Smooth muscle cell (in vitro differentiated cells): ENCODE measurements at regions not wholly inside any gene's neighbourhood (a gene's known extent, or its start where the extent isn't known, plus 50 kb on each side); places are given as distances from the start of the nearest gene placed in this dataset.

Source experiments
- DNase-seq: peaks from one replicate; lab custom pipeline; 2025; ENCODE audit not compliant: unreplicated experiment; lab: John Stamatoyannopoulos, UW
- H2AFZ ChIP-seq: fragments of 200-600 bp; sonication (generic); 2 replicates; pipeline ENCODE4 v1.6.0; 2016; ENCODE audit warnings: antibody characterized with exemption, low read depth, mild to moderate bottlenecking
- H3F3A ChIP-seq: fragments of 200-600 bp; sonication (generic); 2 replicates; pipeline ENCODE4 v1.6.0; 2017; ENCODE audit warnings: antibody characterized with exemption, low read depth
- H3K27ac ChIP-seq: fragments of 200-600 bp; sonication (generic); 2 replicates; pipeline ENCODE4 v1.5.1; 2016; ENCODE audit warnings: low read depth, mild to moderate bottlenecking
- H3K27me3 ChIP-seq: fragments of 200-600 bp; sonication (generic); 2 replicates; pipeline ENCODE4 v1.6.1; 2016; ENCODE audit warnings: low read depth, mild to moderate bottlenecking
- H3K36me3 ChIP-seq: fragments of 200-600 bp; sonication (generic); 2 replicates; pipeline ENCODE4 v1.5.1; 2016; ENCODE audit warnings: low read depth
- H3K4me1 ChIP-seq: fragments of 200-600 bp; sonication (generic); 2 replicates; pipeline ENCODE4 v1.5.1; 2016; ENCODE audit warnings: low read depth
- H3K4me2 ChIP-seq: fragments of 200-600 bp; sonication (generic); 2 replicates; pipeline ENCODE4 v1.6.0; 2016; ENCODE audit warnings: mild to moderate bottlenecking
- H3K4me3 ChIP-seq: fragments of 200-600 bp; sonication (generic); 2 replicates; pipeline ENCODE4 v1.5.1; 2016; ENCODE audit warnings: mild to moderate bottlenecking
- H3K79me2 ChIP-seq: fragments of 200-600 bp; sonication (generic); 2 replicates; pipeline ENCODE4 v1.6.0; 2016; ENCODE audit warnings: low read depth, mild to moderate bottlenecking
- H3K9ac ChIP-seq: fragments of 200-600 bp; sonication (generic); 2 replicates; pipeline ENCODE4 v1.6.0; 2016; ENCODE audit warnings: low read depth
- H3K9me3 ChIP-seq: fragments of 200-600 bp; sonication (generic); replicated peaks from 2 replicates; pipeline ENCODE4 v1.5.1; 2016; ENCODE audit warnings: low read depth
- H4K20me1 ChIP-seq: fragments of 200-600 bp; sonication (generic); 2 replicates; pipeline ENCODE4 v1.6.0; 2016; ENCODE audit warnings: low read depth
- CTCF ChIP-seq: fragments of 200-600 bp; sonication (generic); IDR thresholded peaks from 2 replicates; pipeline ENCODE4 v1.5.1; 2017; ENCODE audit warnings: borderline replicate concordance, mild to moderate bottlenecking, antibody characterized with exemption; ENCODE audit not compliant: insufficient read depth, poor library complexity, severe bottlenecking
- WGBS: methylation state at CpG from one replicate; pipeline ENCODE4 v1.1.7; 2016; ENCODE audit warnings: low lambda C conversion rate; 5-methylcytosine and 5-hydroxymethylcytosine counted together

- H3K79me2 ChIP-seq: no peaks in the 10 kb centered on the region
- H3K9ac ChIP-seq: no peak overlapping the region
- TF ChIP-seq CTCF: no peak
- no peak overlapping the region for H2AFZ ChIP-seq
- no peak overlapping the region for H3K4me2 ChIP-seq
- no peaks in the 10 kb centered on the region for H4K20me1 ChIP-seq
- no peaks in the 10 kb centered on the region for H3K36me3 ChIP-seq
- no peaks in the 10 kb centered on the region for H3K9me3 ChIP-seq
- H3K4me1 ChIP-seq: no peaks in the 10 kb centered on the region
- no peak for DNase-seq
- no peaks in the 10 kb centered on the region for H3K27me3 ChIP-seq
- H3K4me3 ChIP-seq: no peak overlapping the region
- H3K27ac ChIP-seq: no peak overlapping the region
- H3F3A ChIP-seq: no peaks in the 10 kb centered on the region
- WGBS: 76% methylated on average over 7 of the region's 7 CpGs
Observed at GRCh38 chr11:46202149-46202548, 75.3 kb upstream of the CREB3L1 start.

- H4K20me1 ChIP-seq: no peaks in the 10 kb centered on the region
- no peaks in the 10 kb centered on the region for H3K9me3 ChIP-seq
- no peaks in the 10 kb centered on the region for H3K4me1 ChIP-seq
- TF ChIP-seq CTCF: no peak
- peaks cover 7% of the 10 kb centered on the region for H3K27me3 ChIP-seq
- no peak for DNase-seq
- H3K27ac ChIP-seq: no peak overlapping the region
- no peak overlapping the region for H3K4me3 ChIP-seq
- 80% methylated on average over 10 of the region's 10 CpGs for WGBS
- H3K4me2 ChIP-seq: no peak overlapping the region
- H3K36me3 ChIP-seq: no peaks in the 10 kb centered on the region
- no peak overlapping the region for H2AFZ ChIP-seq
- no peak overlapping the region for H3K9ac ChIP-seq
- H3F3A ChIP-seq: no peaks in the 10 kb centered on the region
- H3K79me2 ChIP-seq: no peaks in the 10 kb centered on the region
Observed at GRCh38 chr11:46200537-46201281, 76.8 kb upstream of the CREB3L1 start.

GRCh38 chr11:46198245-46199240 lies 77.3 kb upstream of the PHF21A start:
- Histone ChIP-seq H3K79me2 (no peaks in the 10 kb centered on the region), H2AFZ (no peak overlapping the region), H3K9me3 (no peaks in the 10 kb centered on the region), H3K36me3 (no peaks in the 10 kb centered on the region), H3K9ac (no peak overlapping the region), H4K20me1 (no peaks in the 10 kb centered on the region), H3K27ac (no peak overlapping the region), H3F3A (no peaks in the 10 kb centered on the region), H3K27me3 (peaks cover 7% of the 10 kb centered on the region), H3K4me1 (no peaks in the 10 kb centered on the region), H3K4me2 (no peak overlapping the region), H3K4me3 (no peak overlapping the region)
- TF ChIP-seq CTCF: no peak
- 93% methylated on average over 8 of the region's 8 CpGs for WGBS
- no peak for DNase-seq
